ENCODE measurements at regions not wholly inside any gene's neighbourhood (a gene's known extent, or its start where the extent isn't known, plus 50 kb on each side); places are given as distances from the start of the nearest gene placed in this dataset.

DNA sequence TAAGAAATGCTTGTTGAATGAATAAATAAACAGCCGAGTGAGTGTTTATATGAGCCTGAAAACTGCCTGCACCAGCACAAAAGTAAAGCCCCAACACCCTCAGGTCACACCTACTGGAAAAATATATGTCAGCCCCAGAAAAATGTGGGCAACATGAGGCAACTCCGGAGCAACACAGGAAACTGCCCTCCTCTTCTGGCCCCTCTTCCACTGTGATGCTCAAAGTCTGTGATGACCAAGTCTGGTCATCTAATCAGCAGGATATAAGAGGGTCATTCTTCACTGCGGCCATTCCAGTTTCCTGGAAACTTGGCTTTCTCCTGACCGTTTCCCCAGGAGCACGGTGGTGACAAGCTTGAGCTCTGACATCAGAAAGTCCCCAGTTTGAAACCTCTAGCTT is 159.6 kb upstream of the PZP start:
- in situ Hi-C loops (cut with HindIII; ENCODE audit: extremely low pct_ligation_motif_present, low pct_unique_long_range_greater_than_20kb) (no loop called here), intact Hi-C loops (cut with micrococcal nuclease; ENCODE audit: unreplicated experiment) (no loop called here)
- no peaks in the 10 kb centered on the region for H4K20me1 ChIP-seq (ENCODE audit: insufficient read depth, low read length)
- H3K4me1 ChIP-seq (ENCODE audit: insufficient read depth, low read length), result peaks cover 39% of the 10 kb centered on the region
- H3K79me2 ChIP-seq (ENCODE audit: insufficient read depth, low read length), result no peaks in the 10 kb centered on the region
- CTCF ChIA-PET (ENCODE audit: low intra/inter-chr PET ratio, low total read pairs), result no interaction called here
- BruUV-seq (replicated peaks), result no TSS peak
- DNase-seq (ENCODE audit: low spot score) (no peak), FAIRE-seq (no peak), ATAC-seq (no peak)
- H3K27ac ChIP-seq (ENCODE audit: extremely low read length, insufficient read depth, low read length), result no peak overlapping the region
- POLR2A ChIA-PET, result interaction anchor here (1.2 kb wide), 1 partner anchor 10 kb away, joined by 4 read pairs; no protein-coding TSS in a partner anchor
- no peaks in the 10 kb centered on the region; a peak in 1 of 5 replicates for H3K27me3 ChIP-seq (ENCODE audit: control insufficient read depth in 1 of 2, insufficient read depth in 2 of 2, low read length in 2 of 2)
- H3K4me3 ChIP-seq (replicated peaks in 1 of 3; ENCODE audit: insufficient read depth in 1 of 3, low read depth in 2 of 3, low read length in 3 of 3), result no peak overlapping the region
- 91% methylated on average over 5 of the region's 5 CpGs for WGBS (ENCODE audit: low lambda C conversion rate)
- H3K4me2 ChIP-seq (ENCODE audit: low read depth, low read length), result no peak overlapping the region
- TF ChIP-seq, protein P1, sequence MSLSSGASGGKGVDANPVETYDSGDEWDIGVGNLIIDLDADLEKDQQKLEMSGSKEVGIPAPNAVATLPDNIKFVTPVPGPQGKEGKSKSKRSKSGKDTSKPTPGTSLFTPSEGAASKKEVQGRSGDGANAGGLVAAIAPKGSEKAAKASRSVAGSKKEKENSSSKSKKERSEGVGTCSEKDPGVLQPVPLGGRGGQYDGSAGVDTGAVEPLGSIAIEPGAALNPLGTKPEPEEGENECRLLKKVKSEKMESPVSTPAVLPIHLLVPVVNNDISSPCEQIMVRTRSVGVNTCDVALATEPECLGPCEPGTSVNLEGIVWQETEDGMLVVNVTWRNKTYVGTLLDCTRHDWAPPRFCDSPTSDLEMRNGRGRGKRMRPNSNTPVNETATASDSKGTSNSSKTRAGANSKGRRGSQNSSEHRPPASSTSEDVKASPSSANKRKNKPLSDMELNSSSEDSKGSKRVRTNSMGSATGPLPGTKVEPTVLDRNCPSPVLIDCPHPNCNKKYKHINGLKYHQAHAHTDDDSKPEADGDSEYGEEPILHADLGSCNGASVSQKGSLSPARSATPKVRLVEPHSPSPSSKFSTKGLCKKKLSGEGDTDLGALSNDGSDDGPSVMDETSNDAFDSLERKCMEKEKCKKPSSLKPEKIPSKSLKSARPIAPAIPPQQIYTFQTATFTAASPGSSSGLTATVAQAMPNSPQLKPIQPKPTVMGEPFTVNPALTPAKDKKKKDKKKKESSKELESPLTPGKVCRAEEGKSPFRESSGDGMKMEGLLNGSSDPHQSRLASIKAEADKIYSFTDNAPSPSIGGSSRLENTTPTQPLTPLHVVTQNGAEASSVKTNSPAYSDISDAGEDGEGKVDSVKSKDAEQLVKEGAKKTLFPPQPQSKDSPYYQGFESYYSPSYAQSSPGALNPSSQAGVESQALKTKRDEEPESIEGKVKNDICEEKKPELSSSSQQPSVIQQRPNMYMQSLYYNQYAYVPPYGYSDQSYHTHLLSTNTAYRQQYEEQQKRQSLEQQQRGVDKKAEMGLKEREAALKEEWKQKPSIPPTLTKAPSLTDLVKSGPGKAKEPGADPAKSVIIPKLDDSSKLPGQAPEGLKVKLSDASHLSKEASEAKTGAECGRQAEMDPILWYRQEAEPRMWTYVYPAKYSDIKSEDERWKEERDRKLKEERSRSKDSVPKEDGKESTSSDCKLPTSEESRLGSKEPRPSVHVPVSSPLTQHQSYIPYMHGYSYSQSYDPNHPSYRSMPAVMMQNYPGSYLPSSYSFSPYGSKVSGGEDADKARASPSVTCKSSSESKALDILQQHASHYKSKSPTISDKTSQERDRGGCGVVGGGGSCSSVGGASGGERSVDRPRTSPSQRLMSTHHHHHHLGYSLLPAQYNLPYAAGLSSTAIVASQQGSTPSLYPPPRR (CRISPR knock-in tag; IDR thresholded peaks at IDR 0.05; ENCODE audit: borderline replicate concordance), result no peak
- no peak for TF ChIP-seq ZNF207 (IDR thresholded peaks at IDR 0.05; ENCODE audit: borderline replicate concordance)
- TF ChIP-seq, protein P2, sequence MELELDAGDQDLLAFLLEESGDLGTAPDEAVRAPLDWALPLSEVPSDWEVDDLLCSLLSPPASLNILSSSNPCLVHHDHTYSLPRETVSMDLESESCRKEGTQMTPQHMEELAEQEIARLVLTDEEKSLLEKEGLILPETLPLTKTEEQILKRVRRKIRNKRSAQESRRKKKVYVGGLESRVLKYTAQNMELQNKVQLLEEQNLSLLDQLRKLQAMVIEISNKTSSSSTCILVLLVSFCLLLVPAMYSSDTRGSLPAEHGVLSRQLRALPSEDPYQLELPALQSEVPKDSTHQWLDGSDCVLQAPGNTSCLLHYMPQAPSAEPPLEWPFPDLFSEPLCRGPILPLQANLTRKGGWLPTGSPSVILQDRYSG (CRISPR knock-in tag; IDR thresholded peaks at IDR 0.05), result no peak
- no peak for TF ChIP-seq ZNF34 (CRISPR knock-in tag; IDR thresholded peaks at IDR 0.05; ENCODE audit: borderline replicate concordance)
- TF ChIP-seq IKZF4 (CRISPR knock-in tag; IDR thresholded peaks at IDR 0.05; ENCODE audit: borderline replicate concordance, low read depth, not compliant biosample characterization), result no peak
- TF ChIP-seq ZNF782 (CRISPR knock-in tag; IDR thresholded peaks at IDR 0.05; ENCODE audit: borderline replicate concordance), result no peak
- TF ChIP-seq, protein P3, sequence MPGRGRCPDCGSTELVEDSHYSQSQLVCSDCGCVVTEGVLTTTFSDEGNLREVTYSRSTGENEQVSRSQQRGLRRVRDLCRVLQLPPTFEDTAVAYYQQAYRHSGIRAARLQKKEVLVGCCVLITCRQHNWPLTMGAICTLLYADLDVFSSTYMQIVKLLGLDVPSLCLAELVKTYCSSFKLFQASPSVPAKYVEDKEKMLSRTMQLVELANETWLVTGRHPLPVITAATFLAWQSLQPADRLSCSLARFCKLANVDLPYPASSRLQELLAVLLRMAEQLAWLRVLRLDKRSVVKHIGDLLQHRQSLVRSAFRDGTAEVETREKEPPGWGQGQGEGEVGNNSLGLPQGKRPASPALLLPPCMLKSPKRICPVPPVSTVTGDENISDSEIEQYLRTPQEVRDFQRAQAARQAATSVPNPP (CRISPR knock-in tag; IDR thresholded peaks at IDR 0.05), result no peak
- no peak for TF ChIP-seq ZNF674 (CRISPR knock-in tag; IDR thresholded peaks at IDR 0.05; ENCODE audit: low read depth)
- TF ChIP-seq CENPT (CRISPR knock-in tag; IDR thresholded peaks at IDR 0.05; ENCODE audit: low read depth), result no peak
- no peak for TF ChIP-seq SP140L (CRISPR knock-in tag; IDR thresholded peaks at IDR 0.05; ENCODE audit: borderline replicate concordance)
- TF ChIP-seq ZNF7 (CRISPR knock-in tag; IDR thresholded peaks at IDR 0.05), result no peak
- no peak overlapping the region for H3K9ac ChIP-seq (ENCODE audit: insufficient read depth, low read depth, low read length)
- no peak overlapping the region for H2AFZ ChIP-seq (ENCODE audit: low read length)
- H3K9me3 ChIP-seq (ENCODE audit: low read length), result no peaks in the 10 kb centered on the region
- no peaks in the 10 kb centered on the region for H3K36me3 ChIP-seq (replicated peaks in 1 of 2; ENCODE audit: control insufficient read depth in 1 of 2, insufficient read depth in 2 of 2, low read length in 2 of 2)
